Right ventricle myocardium inferior (tissue), 1 donor: ENCODE measurements at regions not wholly inside any gene's neighbourhood (a gene's known extent, or its start where the extent isn't known, plus 50 kb on each side); places are given as distances from the start of the nearest gene placed in this dataset.

Source experiments
- ATAC-seq: fragments of 200-7000 bp; cut with Tn5 transposase; one replicate; pipeline ENCODE4 v1.9.1; 2020; ENCODE audit warnings: mild to moderate bottlenecking, moderate library complexity
- DNase-seq: peaks from one replicate; pipeline ENCODE4 v3.0.0; 2021; ENCODE audit errors: missing footprints
- intact Hi-C: fragments of 100-400 bp; cut with DNase I; formaldehyde crosslinking; loops from one replicate; pipeline ENCODE4 v1.11.0; 2022
- donor health status: DM: no; HTN: yes; CAD: no; lungs with severe emphysema.

DNA sequence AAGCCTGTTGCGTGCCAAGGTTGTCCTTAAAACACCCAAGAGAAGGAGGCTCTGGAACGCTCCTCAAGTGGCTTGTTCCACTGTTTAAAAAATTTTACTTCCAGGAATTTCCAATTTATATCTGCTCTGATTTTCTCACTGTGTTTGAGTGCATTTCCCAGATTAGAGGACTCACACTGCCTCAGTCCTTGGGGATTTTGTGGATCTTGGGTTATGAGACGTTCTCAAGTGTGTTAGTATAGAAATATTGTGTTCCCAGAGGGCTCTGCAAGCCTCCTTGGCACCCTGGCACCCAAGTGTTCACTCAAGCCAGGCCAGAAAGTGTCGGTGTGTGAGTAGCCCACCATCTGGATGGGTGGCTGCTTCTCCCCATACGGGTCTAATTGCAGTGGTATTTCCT lies 192.2 kb downstream of the SNX10 start:
- intact Hi-C loops, result no loop called here
- ATAC-seq (no peak), DNase-seq (no peak)

DNA sequence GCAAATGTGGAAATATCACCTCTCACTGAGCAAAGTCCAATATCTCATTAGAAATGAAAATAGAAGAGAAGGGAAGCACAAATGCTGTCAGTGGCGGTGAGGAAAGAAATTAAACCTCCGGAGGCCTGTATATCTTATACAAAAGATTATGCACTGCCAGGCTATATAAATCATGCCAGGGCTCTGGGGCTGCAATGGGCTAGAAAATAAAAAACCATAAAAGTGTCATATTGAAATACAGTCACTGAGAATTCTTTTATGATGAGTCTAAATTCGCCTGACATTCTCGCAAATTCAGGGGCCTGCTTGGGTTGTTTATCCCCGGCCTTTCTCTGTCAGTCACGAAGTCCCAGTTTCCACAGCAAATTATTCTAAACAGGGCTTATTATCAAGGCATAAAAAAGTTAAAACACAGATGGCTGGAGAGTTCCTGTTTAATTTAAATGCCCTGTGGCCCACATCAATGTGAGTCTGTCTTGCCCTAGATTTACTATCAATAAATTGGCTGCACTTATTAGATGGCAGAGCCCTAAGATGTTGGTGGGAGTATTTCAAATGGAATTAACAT lies 193.8 kb downstream of the SNX10 start:
- intact Hi-C loops, result no loop called here
- DNase-seq (no peak), ATAC-seq (no peak)

DNA sequence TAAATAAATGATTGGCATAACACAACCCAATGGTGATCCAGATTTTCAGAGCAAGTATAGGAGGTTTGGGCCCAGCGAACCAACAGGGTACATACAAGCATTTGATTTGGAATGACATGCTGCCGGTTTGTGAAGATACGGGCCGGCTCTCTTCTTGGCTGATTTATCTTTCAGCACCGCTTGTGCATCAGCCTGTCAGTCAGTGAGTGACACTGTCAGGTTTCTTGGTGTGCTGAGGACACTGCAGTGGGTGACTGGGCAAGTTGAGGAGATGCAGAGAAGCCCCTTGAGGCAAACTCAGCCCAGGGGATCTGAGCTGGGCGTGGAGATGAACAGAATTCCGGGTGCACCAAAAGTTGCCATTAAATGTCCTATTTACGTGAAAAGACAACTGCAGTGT lies 194.5 kb downstream of the SNX10 start:
- DNase-seq, result no peak
- intact Hi-C loops, result no loop called here
- no peak for ATAC-seq

DNA sequence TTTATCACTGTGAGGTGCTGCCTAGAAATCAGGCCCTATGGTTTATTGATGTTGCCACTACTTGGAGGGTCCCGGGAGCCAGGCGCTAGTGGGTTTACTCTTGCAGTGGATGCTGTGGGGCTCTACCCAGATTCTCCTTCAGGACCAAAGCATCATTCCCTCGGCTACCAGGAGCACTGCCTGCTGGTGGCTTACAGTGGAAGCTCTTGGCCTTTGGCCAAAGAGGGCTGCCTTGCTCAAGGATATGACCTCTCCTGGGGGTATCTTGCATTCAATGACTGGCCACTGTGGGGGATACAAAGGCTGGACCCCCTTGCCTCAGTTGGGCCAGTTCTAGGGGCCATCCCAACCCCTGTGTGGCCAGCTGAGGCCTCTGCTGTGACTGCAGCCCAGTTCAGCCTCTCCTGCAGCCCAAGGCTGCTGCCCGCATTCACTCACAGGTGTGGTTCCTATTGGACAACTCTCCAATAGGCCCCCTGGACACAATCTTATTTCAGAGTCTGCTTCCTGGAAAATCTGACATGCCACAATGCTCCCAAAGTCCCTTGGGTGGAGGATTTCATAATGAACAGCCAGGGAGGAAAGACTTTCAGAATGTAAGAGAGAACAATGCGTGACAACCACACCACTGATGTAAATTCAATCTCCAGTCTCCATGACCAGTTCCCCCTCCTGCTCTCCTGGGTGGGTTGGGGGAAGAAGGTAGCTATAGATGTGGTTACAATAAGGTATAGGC lies 196.3 kb downstream of the SNX10 start:
- DNase-seq (no peak), ATAC-seq (no peak)
- intact Hi-C loops, result no loop called here

DNA sequence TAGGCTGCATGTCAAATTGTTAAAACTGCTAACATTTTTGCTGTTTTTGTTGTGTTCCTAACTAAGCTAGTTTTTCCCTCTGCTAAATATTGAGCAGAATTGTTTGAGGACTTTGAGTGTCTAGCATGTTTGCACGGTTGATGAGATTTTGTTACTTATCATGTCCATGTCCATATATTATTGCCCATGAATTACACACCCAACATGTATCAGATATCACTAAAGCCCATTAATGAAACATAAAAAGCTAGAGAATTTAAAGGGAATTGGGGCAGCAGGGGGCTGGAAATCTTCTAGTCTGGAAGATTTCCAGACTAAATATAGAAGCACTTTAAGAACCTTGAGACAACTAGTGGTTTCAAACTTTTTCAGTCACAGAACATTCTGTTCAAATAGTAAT lies 197.7 kb downstream of the SNX10 start:
- ATAC-seq (no peak), DNase-seq (no peak)
- intact Hi-C loops, result no loop called here

DNA sequence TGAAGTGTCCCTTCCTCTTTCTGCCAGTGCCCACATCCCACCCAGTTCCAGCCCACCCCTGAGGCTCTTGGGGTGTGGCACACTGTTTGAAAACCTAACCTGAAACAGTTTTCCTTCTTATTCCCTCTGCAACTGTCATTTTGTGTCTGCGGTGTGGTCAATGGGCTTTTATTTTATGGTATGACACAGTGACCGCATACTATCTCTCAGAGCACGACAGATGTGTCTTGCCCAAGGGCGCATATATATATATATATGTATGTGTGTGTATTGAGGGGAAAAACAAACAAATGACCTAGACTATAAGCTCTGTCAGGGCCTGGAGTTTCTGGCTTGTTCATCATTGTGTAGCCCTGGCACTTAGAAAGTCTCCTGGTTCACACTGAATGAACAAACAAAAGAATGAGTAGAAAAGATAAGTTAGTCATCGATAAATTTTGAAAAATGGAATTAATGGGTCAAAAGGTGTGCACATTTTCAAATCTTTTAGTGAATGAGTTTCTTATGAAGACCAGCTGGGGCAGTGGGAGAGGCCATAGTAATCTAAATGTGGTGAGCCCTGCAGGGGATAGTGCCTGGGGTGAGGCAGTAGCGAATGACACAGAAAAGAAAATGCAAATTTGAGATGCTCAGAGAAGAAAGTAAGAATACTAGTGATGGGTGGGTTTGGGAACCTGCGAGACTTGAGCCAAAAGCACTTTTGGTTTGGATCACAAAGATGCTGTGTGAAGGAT lies 198.4 kb downstream of the SNX10 start:
- intact Hi-C loops, result no loop called here
- DNase-seq (no peak), ATAC-seq (no peak)

DNA sequence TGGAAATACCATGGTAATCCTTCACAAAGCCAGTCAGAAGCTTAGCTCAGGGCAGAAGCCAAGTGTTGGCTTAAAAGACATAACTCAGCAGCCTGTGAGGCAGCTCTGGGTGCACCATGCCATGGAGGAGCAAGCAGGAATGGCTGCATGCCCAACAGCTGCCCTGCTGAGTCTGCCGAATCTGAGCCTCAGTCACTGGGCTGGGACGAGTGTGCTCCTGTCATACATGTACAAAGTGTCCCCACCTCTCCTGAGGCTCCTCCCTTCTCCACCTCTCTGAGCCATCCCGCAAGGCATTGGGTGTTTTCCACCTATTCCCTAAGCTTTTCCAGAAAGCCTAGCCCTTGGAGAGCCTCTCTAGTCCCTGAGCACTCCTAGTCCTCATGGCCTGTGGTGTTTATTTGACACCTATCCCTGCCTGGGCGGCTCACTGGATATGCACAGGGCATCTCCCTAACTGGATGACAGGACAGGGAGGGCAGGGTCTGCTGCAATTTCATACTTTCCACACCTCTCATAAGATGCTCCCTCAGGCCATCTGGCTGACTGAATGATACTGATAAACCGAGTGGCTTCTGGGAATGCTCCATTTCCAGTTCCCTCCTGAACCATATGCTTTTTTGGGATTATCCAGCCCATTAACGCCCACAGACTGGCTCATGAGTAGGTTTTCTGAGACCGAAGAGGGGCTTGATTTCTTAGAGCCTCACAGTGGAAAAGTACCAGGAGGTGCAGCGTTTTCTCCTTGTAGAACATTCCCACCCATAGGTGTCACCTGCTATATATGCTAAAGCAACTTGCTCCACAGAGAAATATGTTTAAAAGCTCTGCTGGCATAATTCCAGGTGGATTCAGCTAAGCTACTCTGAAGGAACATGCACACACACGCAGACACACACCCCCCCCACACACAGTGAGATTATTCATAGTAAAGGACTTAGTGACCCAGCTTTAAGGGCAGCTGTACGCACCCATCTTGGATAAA lies 199.3 kb downstream of the SNX10 start:
- intact Hi-C loops, result no loop called here
- ATAC-seq (no peak), DNase-seq (no peak)

DNA sequence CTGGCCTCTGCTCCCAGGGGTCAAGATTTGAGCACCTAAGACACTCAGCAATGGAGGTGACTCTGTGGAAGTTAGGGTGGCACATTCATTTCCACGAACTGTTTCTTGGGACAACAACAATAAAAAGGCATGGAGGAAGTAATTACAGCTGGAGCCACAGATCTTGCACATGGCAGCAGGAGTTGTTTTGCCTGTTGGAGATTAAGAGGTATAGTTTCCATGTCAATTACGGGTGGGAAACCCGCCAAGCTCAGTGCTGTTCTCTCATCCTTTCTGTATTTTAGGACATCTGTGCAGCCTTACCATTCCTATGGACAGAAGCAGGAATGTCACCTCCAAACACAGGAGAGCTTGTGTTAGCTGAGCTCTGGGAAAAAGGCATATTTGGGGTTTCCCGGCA lies 201.2 kb downstream of the SNX10 start:
- ATAC-seq (no peak), DNase-seq (no peak)
- intact Hi-C loops, result no loop called here

DNA sequence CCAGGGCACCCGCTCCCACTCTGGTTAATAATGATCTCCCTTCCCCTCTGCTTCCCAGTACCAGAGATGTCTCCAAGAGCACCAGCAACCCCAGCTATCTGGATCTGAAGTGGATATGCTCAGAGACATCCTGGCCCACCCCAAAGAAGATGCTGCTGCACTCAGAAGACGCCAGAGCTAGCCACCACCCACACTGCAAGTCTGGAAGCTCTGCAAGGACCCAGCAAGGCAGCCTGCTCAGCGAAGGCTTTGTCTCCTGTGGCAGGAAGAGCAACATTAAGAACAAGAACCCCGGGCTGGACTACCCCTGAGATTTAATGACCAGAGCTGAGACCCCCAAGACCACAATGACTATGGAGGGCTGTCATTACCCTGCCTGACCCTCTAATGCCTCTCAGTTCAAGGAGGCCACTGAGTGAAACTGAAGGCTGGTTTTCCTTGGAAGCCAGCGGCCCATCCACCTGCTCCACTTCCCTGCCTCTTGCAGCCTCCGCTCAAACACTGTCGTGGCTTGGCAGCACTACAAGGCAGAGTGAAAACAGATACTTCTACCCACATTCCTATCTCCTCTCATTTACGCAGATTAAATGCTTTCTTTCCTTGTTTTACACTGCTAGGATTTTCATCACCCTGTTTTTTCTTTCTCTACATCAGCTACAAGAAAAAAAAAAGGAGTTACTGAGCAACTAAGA lies 202.2 kb downstream of the SNX10 start:
- DNase-seq (no peak), ATAC-seq (no peak)
- intact Hi-C loops, result no loop called here

DNA sequence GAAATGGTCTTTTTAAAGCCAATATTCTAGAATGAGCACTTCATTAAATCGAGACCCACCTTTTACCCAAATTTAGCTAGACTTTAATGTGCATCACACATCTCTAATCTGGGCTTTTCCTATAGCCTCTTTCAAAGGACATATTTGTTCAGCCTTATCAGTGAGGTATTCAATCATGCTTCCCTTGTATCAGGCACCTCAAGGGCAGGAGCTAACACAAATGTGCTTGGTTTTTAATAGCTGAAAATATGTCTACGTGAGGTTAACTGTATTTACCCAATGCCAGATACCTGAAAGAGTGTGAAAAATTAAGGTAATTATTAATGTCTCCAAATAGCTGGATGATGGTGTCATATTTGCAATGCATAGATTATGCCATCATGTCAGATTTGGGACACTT lies 203.9 kb downstream of the SNX10 start:
- ATAC-seq, result no peak
- DNase-seq, result no peak
- intact Hi-C loops, result no loop called here

DNA sequence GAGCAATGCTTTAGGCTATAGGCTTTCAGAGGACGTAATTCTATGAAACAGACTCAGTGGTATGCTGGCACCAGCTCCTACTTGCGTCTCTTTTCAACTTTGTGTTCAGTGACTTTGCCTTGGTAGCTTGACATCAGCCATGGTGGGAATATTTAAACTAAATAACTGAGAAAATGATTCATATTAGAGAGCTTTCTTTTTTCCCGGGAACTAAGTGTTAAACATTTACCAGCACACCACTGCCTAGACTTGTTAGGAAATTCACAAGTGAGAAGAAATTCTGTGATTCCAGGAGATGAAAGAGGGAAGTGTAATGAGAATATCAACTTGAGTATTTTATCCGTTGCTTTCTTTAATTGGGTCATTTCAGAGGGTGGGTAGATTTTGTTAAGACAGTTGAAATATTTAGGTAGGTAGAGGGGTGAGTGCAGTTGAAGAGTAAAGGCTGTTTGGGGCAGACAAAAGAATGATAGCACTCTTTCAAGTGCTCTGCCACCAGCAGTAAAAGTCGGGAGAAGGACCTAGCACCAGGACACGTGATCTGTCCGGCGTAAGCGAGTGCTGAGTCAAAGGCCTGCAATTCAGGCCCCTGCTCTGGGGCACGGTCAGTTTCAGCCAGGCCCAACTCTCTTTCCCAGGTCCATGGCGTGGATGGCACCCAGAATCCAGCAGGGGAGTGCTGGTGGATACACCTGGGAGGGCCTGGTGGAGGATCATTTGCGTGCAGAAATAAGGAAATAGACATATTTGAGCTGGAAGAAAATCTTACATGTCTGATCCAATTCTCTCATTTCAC lies 206.3 kb downstream of the SNX10 start:
- DNase-seq (no peak), ATAC-seq (no peak)
- intact Hi-C loops, result no loop called here

DNA sequence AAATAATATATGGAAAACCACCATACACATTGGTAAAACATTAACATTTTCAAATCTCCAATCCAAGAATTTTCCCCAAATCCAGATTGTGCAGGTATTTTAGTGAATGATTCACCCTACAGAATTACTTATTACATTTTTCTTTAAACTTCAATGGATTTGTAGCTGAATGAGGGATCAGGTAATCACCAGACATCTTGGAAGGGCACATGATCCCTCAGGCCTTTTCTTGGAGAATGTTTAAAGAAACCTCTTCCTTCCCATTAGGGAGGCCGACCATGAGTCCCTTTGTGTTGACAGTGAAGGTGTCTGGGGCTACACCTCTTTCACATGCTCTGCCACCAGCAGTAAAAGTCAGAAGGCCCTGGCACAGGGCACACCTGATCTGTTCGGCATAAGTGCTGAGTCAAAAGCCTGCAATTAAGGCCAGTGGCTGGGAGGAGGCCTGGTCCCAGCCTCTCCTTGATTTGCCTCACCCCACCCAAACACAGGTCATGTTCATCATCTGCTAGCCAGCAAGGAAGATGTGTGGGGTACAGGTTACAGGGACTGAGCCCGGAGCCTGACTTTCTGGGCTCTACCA lies 207.7 kb downstream of the SNX10 start:
- no peak for DNase-seq
- intact Hi-C loops, result no loop called here
- no peak for ATAC-seq

DNA sequence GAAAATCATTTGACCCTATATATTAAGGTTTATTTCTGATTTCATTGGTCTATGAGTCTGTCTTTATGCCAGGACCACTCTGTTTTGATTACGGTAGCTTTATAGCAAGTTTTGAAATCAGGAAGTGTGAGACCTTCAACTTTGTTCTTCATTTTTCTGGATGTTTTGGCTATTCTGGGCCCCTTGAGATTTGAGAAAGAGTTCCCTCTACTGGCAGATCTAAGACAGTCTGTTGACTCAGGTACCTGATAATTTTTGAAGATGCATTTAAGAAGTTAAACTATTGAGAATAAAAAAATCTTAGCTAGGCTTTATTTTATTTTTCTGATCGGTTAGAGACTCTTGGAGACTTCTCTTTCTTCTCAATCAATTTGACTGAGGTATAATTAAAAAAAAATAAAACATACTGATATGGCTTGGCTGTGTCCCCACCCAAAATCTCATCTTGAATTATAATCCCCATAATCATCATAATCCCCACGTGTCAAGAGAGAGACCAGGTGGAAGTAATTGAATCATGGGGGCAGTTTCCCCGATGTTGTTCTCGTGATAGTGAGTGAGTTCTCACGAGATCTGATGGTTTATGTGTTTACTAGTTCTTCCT lies 209.2 kb downstream of the SNX10 start:
- ATAC-seq, result no peak
- intact Hi-C loops, result no loop called here
- DNase-seq, result no peak

DNA sequence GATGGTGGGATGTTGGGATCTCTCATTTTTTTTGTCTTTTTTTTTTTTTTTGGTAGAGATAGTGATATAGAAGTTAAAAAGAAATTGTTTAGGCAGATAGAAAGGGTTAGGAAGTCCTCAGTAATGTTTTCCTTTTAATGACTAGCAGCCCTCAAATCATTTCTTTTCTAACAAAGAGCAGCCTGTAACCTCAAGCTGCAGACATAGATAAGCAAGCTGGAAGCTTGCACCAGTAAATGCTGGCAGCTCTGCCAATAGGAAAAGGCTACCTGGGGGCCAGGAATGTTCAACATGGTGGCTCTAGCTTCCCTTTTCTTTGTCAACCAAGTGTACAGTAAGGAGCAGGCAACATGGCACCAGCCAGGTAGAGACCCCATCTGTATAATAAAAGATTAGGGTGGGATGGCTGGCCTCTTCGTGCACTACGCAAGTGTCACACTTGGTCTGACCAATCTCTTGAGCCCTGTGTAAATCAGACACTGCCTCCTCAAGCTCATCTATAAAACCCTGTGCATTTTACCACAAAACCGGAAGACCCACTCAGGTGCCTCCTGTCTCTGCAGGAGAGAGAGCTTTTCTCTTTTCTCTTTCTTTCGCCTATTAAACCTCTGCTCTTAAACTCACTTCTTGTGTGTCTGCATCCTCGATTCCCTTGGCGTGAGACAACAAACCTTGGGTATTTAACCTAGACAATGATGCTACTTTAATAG lies 212.9 kb downstream of the SNX10 start:
- DNase-seq (no peak), ATAC-seq (no peak)
- intact Hi-C loops, result no loop called here

DNA sequence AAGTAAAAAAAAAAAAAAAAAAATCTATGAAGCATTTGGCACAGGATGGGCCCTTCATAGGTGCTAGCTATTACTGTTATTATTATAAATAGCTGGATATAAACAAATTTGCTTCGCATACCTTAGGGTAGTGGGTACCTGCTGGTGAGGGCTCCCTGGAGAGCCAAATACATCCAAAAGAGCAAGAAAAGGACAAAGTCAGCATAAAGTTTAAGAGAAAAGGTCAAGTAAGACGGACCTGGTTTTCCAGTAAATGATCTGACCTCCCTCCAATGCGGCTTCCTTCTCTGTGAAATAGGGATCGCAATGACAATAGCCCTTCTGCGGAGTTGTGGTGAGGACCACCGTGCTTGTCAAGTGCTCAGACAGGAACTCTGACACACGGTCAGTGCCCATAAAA lies 214.5 kb downstream of the SNX10 start:
- intact Hi-C loops, result no loop called here
- no peak for ATAC-seq
- DNase-seq, result no peak

DNA sequence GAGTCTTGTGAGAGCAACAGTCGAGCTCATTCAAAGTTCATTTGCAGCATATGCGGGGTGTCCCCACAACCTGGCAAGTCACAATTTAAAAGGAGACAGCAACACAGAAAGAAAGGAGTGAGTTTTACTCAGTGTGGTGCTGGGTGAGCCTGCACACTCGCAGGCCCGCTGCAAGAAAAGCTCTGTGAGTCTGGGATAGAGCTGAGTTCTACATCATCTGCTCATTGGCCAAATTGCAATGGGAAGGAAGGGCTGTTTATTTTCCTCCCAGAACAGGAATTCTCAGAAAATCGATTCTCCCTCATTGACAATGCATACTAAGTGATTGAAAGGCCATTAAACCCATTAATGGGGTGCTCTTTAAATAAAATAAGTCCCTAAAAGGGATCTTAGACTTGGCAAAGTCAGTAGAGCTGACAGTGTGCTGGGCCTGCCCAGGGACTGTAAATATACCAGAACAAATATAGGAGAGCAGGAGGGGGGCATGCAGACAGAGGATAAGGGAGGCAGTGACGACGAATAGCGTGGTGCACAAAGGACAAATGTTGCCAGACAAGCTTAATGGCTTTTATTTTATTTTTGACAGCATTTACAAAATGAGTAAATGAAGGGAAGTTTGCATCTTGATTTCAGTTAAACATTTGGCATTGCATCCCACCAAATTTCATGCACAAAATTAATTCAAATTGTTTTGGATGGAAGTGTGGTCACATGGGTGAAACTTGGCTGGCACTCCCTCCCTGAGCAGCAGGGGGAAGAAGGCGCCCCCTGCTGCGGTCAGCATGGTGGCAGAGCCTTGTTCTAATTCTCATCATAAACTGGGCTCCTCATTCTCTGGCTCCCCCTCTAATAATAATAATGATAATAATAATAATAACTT lies 215.7 kb downstream of the SNX10 start:
- no peak for DNase-seq
- intact Hi-C loops, result no loop called here

More for the DNA sequence above, 215.7 kb downstream of the SNX10 start:
- ATAC-seq, result no peak
